T-helper 17 cell (primary cell): ENCODE measurements at regions not wholly inside any gene's neighbourhood (a gene's known extent, or its start where the extent isn't known, plus 50 kb on each side); places are given as distances from the start of the nearest gene placed in this dataset.
"Not testable (repeated sequence)": the region's sequence is repeated elsewhere in the genome, so short reads cannot be mapped to it uniquely, and the experiment has no call there.

Experiments used
- ATAC-seq: fragments of 150-1000 bp; cut with Tn5 transposase; 2 replicates; pipeline ENCODE4 v1.10.0; 2021; ENCODE audit warnings: mild to moderate bottlenecking, moderate library complexity
- DNase-seq, 3 donors: peaks; one replicate each; pipeline versions ENCODE4 v3.0.0 to v3.0.0-alpha.2; 2020 to 2021
- H3K9me3 ChIP-seq: one replicate; pipeline ENCODE4 v1.7.0; 2013; ENCODE audit warnings: low read length, mild to moderate bottlenecking; ENCODE audit not compliant: control insufficient read depth, poor library complexity, severe bottlenecking
- H3K27ac Mint-ChIP-seq: one replicate; pipeline ENCODE4 v1.8.0; 2022; ENCODE audit warnings: mild to moderate bottlenecking, moderate library complexity, mixed read lengths
- H3K27me3 Mint-ChIP-seq: one replicate; pipeline ENCODE4 v1.8.0; 2022; ENCODE audit warnings: mixed read lengths
- H3K36me3 Mint-ChIP-seq: one replicate; pipeline ENCODE4 v1.8.0; 2022; ENCODE audit warnings: low read depth, mixed read lengths
- H3K4me1 Mint-ChIP-seq: one replicate; pipeline ENCODE4 v1.8.0; 2022; ENCODE audit warnings: mild to moderate bottlenecking, mixed read lengths
- H3K4me3 Mint-ChIP-seq: one replicate; pipeline ENCODE4 v1.8.0; 2022; ENCODE audit warnings: mild to moderate bottlenecking, moderate library complexity, mixed read lengths

- no peaks in the 10 kb centered on the region for H3K36me3 Mint-ChIP-seq
- peaks cover 3% of the 10 kb centered on the region for H3K9me3 ChIP-seq
- H3K27ac Mint-ChIP-seq: no peak overlapping the region
- no peak for DNase-seq
- peaks cover 34% of the 10 kb centered on the region for H3K4me1 Mint-ChIP-seq
- ATAC-seq: no peak
- H3K27me3 Mint-ChIP-seq: peaks cover 68% of the 10 kb centered on the region
- peak overlapping the region; percentile 94 for H3K4me3 Mint-ChIP-seq
These were observed 168.3 kb upstream of the PPP1R3A start for GRCh38 chr7:114086914-114087652.

- Mint-ChIP-seq H3K27ac (no peak overlapping the region), H3K4me1 (peaks cover 34% of the 10 kb centered on the region), H3K27me3 (peaks cover 73% of the 10 kb centered on the region), H3K36me3 (no peaks in the 10 kb centered on the region), H3K4me3 (peak overlapping the region; percentile 94)
- H3K9me3 ChIP-seq: peaks cover 3% of the 10 kb centered on the region
- DNase-seq (no peak), ATAC-seq (peak; percentile 24)
These were observed 167.7 kb upstream of the PPP1R3A start for GRCh38 chr7:114086537-114086913.

GRCh38 chr7:114085592-114086501 lies 167.0 kb upstream of the PPP1R3A start:
- Mint-ChIP-seq H3K27ac (peak overlapping the region; percentile 8), H3K4me1 (peaks cover 34% of the 10 kb centered on the region), H3K27me3 (peaks cover 75% of the 10 kb centered on the region), H3K4me3 (peak overlapping the region; percentile 94), H3K36me3 (no peaks in the 10 kb centered on the region)
- peaks cover 3% of the 10 kb centered on the region for H3K9me3 ChIP-seq
- peak; percentile 69 for ATAC-seq
- no peak for DNase-seq

GRCh38 chr7:114085313-114085591 lies 166.4 kb upstream of the PPP1R3A start:
- no peak for DNase-seq
- H3K27ac Mint-ChIP-seq: no peak overlapping the region
- ATAC-seq: peak; percentile 13
- peaks cover 34% of the 10 kb centered on the region for H3K4me1 Mint-ChIP-seq
- peaks cover 79% of the 10 kb centered on the region for H3K27me3 Mint-ChIP-seq
- no peaks in the 10 kb centered on the region for H3K36me3 Mint-ChIP-seq
- H3K9me3 ChIP-seq: peaks cover 3% of the 10 kb centered on the region
- H3K4me3 Mint-ChIP-seq: peak overlapping the region; percentile 94

GRCh38 chr7:114084472-114085312 lies 165.9 kb upstream of the PPP1R3A start:
- DNase-seq: no peak
- no peak overlapping the region for H3K27ac Mint-ChIP-seq

GRCh38 chr7:114084002-114084471 lies 165.2 kb upstream of the PPP1R3A start:
- Mint-ChIP-seq H3K4me3 (peak overlapping the region; percentile 86), H3K36me3 (no peaks in the 10 kb centered on the region), H3K4me1 (peaks cover 34% of the 10 kb centered on the region), H3K27ac (no peak overlapping the region), H3K27me3 (peaks cover 90% of the 10 kb centered on the region)
- ATAC-seq: no peak
- peaks cover 3% of the 10 kb centered on the region for H3K9me3 ChIP-seq
- no peak for DNase-seq

More at GRCh38 chr7:114084472-114085312, 165.9 kb upstream of the PPP1R3A start:
- Mint-ChIP-seq H3K36me3 (no peaks in the 10 kb centered on the region), H3K4me3 (peak overlapping the region; percentile 94), H3K27me3 (peaks cover 85% of the 10 kb centered on the region), H3K4me1 (peaks cover 34% of the 10 kb centered on the region)
- ATAC-seq: no peak
- peaks cover 3% of the 10 kb centered on the region for H3K9me3 ChIP-seq

- Mint-ChIP-seq H3K4me3 (peak overlapping the region; percentile 86), H3K27ac (no peak overlapping the region), H3K36me3 (no peaks in the 10 kb centered on the region), H3K27me3 (peaks cover 89% of the 10 kb centered on the region), H3K4me1 (peaks cover 34% of the 10 kb centered on the region)
- no peak for ATAC-seq
- no peak for DNase-seq
- H3K9me3 ChIP-seq: peaks cover 3% of the 10 kb centered on the region
These were observed 164.6 kb upstream of the PPP1R3A start for GRCh38 chr7:114083166-114084001.

GRCh38 chr7:114082642-114083165 lies 163.9 kb upstream of the PPP1R3A start:
- DNase-seq (no peak), ATAC-seq (no peak)
- H3K9me3 ChIP-seq: peaks cover 3% of the 10 kb centered on the region
- Mint-ChIP-seq H3K27me3 (peaks cover 87% of the 10 kb centered on the region), H3K36me3 (peaks cover 2% of the 10 kb centered on the region), H3K4me3 (peak overlapping the region; percentile 76), H3K27ac (no peak overlapping the region), H3K4me1 (peaks cover 33% of the 10 kb centered on the region)

GRCh38 chr7:114081606-114082425 lies 163.0 kb upstream of the PPP1R3A start:
- Mint-ChIP-seq H3K4me1 (peaks cover 29% of the 10 kb centered on the region), H3K27me3 (peaks cover 82% of the 10 kb centered on the region), H3K27ac (no peak overlapping the region), H3K4me3 (no peak overlapping the region), H3K36me3 (peaks cover 3% of the 10 kb centered on the region)
- H3K9me3 ChIP-seq: peaks cover 3% of the 10 kb centered on the region
- DNase-seq (no peak), ATAC-seq (peak; percentile 48)

GRCh38 chr7:114077158-114077524 lies 158.3 kb upstream of the PPP1R3A start:
- H3K4me3 Mint-ChIP-seq, ATAC-seq, DNase-seq, H3K36me3 Mint-ChIP-seq, H3K9me3 ChIP-seq, H3K4me1 Mint-ChIP-seq, H3K27ac Mint-ChIP-seq: not testable (repeated sequence)
- H3K27me3 Mint-ChIP-seq: peaks cover 61% of the 10 kb centered on the region

- H3K4me1 Mint-ChIP-seq, H3K4me3 Mint-ChIP-seq, H3K36me3 Mint-ChIP-seq, H3K27ac Mint-ChIP-seq, DNase-seq, ATAC-seq, H3K9me3 ChIP-seq: not testable (repeated sequence)
- peaks cover 60% of the 10 kb centered on the region for H3K27me3 Mint-ChIP-seq
These were observed 157.8 kb upstream of the PPP1R3A start for GRCh38 chr7:114076392-114077157.
